HUDEP-2 (cell line): ENCODE measurements at regions not wholly inside any gene's neighbourhood (a gene's known extent, or its start where the extent isn't known, plus 50 kb on each side); places are given as distances from the start of the nearest gene placed in this dataset.
"Not testable (repeated sequence)": the region's sequence is repeated elsewhere in the genome, so short reads cannot be mapped to it uniquely, and the experiment has no call there.

Experiments
- DNase-seq, 76 experiments: peaks; one replicate each; lab custom pipeline; 2025; ENCODE audit not compliant: unreplicated experiment in 76 of 76; lab: John Stamatoyannopoulos, UW

DNA sequence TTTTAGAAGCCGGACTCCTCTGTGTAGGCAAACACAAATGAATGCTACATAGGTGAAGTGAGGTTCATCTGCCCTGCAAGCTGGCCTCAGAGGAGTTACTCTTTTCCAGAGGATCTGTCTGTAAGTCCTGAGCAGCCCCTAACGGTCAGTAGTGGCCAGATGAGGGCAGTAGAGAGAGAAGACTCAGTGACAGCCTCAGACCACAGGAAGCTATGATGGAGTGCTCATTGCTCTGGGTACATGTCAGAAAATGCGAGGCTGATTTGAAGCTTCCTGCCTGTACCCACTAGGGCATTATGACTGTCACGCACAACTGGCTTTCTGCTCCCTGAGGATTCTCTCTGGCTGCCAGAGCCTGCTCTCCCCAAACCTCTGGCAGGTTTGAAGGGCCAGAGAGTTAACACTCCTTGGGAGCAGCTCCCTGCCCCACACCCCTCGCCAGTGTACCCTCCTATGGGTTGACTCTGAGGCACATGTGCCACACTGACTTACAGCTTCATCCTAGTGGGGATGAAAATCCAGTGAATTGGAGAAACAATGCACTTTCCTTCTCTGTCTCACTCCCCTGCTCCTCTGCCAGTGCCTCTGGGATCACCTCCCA, 141.5 kb downstream of the GABRG2 start:
- peak in 1 of 76 experiments; percentile 3 for DNase-seq

DNA sequence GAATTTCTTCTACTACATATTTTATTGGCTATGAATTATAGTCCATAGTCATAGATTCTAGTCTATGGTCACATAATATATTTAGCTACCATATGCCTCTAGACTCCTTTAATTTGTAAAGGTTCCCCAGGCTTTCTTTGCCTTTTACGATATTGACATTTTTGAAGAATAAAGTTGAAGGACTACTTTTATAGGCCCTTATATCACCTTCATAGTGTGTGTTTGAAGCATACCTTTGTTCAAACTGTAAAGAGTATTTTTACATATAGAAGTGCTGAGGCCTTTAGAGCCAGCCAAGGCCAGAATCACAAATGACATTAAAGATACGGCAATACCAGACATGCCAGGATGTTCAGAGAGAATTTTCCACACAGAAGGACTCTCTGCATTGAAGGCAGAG, 147.0 kb downstream of the GABRG2 start:
- DNase-seq = no peak

DNA sequence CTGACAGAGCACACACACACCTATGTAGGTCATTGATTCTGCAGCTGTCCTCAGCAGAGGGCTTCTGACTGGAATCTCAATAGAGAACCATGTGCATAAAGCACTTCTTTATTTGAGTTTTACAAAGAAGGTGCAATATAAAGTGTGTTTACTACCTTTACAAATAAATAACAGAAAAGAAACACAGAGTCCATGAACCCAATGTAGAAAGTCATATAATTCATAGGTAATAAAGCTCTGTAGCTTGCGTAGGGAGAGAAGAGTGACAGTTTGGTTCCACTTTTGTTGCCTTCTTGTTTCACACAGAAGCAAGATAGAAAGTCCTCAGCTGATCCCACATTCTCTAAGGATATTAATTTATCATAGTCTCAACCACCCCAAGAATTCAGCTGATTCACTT, 149.5 kb downstream of the GABRG2 start:
- no peak for DNase-seq

DNA sequence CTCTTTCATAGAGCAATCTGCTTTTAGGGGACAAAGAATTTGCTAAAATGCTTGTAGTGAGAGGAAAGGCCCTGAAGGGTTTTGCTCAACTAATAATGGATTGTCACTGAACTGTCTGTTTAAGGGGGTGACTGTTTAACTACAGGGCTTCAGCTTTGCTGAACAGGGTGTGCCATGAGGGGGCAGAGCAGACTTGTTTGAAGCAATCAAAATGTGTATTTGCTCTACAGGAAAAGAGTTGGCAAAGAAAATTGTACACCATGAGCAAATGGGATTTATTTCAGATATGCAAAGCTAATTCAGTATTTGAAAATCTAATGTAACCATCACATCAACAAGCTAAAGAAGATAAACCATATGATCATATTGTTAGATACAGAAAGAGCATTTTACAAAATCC, 154.3 kb downstream of the GABRG2 start:
- no peak for DNase-seq

DNA sequence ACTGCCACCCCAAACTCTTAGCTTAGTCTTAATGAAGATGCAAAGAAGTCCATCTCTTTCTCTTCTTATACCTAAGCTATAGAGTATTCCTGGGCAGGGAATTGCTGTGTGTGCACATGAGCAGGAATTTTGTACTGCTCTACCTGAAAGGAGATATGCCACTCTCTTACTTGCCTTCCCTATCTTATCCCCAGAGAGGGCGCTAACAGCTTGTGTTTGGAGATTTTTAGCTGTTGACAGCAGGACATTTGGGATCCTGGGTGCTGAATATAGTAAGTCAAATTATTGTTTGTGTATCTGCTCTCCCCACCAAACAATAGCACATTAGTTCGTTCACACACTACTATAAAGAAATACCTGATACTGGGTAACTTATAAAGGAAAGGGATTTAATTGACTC, 159.5 kb downstream of the GABRG2 start:
- no peak for DNase-seq

DNA sequence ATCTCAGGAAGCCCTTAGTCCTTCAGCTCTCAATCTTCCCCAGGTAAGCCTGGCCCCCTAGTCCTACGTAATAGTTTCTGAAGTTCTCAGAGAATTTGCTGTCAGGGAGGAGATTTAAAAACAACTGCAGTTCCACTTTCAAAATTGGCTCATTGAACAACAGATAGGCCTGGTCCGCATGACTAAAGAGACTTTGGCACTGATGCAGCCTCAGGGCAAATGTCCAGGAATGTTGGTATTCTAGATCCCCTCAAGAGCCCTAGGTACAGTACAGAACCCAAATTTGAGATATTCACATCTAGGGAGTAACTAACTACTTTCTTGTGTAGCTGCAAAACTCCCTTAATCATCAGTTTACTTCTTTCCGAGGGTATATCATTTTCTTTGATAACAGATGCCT, 162.8 kb downstream of the GABRG2 start:
- no peak for DNase-seq

DNA sequence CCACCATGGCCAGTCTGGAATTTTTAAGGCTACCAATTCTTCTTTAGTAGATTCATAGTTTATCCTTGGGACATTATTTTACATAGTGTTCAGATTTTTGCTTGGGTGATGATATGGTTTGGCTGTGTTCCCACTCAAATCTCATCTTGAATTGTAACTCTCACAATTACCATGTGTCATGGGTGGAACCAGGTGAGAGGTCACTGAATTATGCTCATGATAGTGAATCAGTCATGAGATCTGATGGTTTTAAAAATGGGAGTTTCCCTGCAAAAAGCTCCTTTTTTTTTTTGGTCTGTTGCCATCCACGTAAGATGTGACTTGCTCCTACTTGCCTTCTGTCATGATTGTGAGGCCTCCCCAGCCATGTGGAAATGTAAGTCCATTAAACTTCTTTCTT, 163.9 kb downstream of the GABRG2 start:
- no peak for DNase-seq

DNA sequence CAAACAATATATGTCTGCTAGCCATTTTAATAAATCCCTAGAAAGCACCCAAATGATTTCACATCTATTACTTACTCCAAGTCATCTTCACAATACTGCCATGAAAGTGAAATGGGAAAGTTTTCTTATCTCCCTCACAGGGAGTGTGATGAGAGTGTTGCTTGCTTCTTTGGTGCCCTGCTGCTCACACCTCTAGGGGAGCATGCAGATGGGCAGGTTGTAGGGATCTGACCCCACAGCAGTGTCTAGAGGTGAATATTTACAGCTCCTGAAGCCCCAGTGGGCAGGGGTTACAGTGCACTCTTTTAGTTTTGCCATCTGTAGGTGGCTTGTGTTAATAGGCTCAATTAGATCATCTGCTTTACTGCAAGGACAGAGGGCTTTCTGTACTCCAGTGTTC, 173.2 kb downstream of the GABRG2 start:
- peak in 1 of 76 experiments; percentile 0 for DNase-seq

DNA sequence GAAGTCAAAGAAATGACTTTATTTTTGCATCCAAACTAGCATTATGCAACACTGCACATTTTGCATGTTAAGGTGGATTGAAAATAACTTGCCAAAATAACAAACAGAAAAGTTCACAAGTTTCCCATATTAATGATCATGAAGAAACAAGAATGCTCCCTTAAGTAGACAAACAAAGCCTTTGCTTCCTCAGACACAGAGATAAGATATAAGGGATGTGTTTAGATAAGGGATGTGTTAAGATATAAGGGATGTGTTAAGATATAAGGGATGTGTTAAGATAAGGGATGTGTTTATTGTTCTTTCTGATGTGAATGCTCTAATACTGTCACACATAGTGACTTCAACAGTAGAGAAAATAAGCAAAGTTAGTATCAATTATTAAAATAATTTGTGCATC, 174.8 kb downstream of the GABRG2 start:
- no peak for DNase-seq

DNA sequence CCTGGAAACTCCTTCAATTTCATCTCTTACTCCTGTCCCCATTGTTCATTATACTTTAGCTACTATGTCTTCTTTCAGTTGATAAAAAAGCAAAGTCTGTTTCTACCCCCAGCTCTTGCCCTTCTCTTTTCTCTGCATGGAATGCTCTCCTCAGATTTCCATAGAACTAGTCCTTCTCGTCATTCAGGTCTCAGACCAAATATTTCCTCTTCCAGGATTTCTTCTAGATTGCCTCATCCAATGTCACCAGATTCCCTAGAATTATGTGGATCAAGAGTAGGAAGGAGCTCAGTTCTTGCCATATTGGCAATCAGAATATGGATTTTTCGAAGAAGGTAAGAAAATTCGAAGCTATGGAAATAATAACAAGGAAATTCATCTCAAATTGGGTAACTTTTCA, 176.1 kb downstream of the GABRG2 start:
- DNase-seq = no peak

DNA sequence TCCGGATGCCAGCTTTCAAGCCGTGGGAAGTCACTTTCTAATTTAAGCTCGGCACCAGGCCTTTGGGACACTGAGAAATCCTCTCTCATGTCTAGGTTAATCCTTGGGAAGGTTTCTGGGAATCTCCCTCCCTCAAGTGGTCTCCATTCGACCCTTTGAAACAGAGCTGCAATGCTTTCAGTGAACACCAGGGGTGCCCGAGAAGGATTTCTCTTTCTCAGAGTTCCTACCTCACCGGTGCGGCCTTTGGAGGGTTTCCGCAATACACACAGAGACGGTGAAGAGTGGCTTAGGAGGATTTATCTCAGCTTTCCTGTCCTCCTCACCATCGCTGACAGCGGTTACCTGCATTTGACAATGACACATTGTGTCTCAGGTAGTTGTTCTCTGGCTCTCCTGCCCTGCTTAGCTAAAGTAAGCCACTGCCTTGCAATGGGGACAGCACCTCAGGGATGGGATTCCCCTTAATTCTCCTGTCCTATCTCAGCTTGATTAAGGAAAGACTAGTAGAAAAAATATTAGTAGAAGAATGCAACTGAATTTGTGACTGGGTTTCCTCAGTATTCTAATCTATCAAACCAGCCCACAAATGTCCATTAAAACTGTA, 180.6 kb downstream of the GABRG2 start:
- DNase-seq = no peak

DNA sequence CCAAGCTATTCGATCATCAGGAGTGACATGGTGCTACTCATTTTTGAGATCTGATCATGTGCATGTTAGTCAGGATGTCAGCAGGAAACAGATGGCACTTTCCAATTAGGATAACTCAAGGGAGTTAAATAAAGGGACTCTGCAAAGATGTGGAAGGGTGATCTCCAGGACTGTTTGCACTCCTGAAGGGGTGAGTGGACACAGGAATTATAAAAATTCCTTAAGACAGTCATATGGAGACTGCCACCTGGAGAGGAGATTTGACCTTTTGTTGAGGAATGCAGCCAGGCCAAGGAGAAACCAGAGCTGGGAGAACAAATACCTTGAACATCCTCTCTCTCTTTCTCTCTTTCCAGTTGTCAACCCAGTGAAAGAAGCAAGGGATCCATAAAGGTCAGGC, 189.1 kb downstream of the GABRG2 start:
- DNase-seq = no peak

DNA sequence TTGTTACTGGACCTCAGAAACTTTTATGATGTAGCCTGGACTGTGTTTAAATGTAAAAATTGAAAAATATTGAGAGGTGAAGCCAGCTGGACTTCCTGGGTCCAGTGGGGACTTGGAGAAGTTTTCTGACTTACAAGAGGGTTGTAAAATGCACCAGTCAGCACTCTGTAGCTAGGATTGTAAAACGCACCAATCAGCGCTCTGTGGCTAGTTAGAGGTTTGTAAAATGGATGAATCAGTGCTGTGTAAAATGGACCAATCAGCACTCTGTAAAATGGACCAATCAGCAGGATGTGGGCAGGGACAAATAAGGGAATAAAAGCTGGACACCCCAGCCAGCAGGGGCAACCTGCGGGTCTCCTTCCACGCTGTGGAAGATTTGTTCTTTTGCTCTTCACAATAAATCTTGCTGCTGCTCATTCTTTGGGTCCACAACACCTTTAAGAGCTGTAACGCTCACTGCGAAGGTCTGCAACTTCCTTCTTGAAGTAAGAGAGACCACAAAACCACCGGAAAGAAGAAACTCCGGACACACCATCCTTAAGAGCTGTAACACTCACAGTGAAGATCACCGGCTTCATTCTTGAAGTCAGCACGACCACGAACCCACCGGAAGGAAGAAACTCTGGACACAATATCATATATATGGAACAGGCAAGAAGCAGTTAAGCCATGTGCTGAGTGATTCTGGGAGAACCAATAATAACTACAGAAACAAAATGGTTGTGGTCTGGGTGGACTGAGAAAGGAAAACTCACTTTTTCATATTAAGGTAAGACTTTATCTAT, 201.3 kb downstream of the GABRG2 start:
- no peak for DNase-seq

DNA sequence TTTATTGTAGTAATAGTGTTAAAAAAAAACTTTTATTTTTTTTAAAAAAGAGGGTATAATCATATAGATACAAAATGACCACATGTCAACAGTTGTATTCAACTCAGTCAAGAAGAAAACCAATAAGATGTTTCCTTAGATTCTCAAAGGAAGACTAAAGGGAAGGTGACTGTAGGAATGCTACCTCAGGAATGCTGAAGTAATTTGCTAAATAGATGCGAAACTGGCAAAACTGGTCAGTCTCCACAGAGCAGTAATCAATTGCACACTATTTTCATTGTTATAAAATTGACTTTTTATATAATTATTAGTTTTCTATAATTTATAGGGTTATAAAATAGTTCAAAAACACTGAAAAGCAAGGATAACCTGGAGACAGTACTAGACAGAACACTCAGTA, 204.8 kb downstream of the GABRG2 start:
- no peak for DNase-seq

DNA sequence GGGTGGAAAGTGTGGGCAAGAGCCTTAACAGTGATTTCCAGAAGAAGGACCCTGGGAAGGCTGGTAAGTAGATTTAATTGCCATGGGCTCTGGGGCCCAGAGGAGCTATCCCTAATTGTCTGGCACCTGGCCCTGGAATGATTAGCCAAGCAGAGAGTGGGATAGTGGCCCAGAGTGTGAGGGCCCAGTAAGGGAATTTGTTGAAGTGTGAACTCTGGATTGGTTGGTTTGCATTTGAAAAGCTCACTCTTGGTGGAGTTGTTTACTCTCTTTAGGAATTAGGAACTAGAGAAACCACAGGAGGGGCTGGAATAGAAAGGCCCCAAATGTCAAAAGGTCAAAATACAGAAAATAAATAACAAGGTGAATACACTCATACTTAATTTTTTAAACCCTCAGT, 207.1 kb downstream of the GABRG2 start:
- no peak for DNase-seq

DNA sequence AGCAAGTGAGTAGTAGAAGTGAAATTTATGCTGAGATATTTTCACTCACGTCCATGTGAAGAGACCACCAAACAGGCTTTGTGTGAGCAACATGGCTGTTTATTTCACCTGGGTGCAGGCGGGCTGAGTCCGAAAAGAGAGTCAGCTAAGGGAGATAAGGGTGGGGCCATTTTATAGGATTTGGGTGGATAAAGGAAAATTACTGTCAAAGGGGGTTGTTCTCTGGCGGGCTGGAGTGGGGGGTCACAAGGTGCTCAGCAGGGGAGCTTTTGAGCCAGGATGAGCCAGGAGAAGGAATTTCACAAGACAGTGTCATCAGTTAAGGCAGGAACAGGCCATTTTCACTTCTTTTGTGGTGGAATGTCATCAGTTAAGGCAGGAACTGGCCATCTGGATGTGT, 207.8 kb downstream of the GABRG2 start:
- not testable (repeated sequence) for DNase-seq

DNA sequence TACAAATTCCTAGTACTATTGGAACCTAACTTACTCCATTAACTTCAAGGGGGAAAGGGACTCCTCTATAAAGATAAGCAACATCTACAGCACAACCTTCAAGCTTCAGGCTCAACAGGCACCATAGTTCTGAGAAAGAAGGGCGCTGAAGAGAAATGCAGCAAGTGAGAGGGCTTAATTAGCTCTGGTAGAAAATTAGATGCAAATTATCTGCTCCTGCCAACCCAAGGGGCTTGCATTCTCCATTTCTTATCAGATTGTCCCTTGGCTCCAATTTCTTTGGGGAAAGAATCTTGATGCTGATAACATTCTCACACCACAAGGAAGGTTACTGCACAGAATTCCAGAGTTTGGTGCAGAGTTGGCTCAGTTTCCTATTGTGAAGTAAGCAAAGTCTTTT, 214.6 kb downstream of the GABRG2 start:
- DNase-seq = no peak

DNA sequence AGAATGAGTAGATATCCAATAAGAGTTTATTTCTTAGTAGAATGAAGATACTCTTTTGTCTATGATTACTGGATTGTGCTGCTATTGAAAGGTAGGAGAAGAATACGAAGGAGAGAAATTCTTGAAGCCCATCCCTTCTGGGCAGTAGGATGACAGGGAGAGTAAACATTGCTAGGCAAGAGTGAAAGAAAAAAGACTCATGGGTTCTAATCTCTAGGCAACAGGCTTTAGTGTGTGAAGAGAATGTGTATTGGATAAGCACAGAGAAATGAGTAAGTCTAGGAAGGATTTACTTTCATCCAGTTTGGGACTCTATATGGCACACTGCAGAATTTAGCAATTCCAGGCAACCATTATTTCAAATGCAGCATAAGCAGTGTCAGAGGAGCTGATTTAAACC, 216.0 kb downstream of the GABRG2 start:
- no peak for DNase-seq

DNA sequence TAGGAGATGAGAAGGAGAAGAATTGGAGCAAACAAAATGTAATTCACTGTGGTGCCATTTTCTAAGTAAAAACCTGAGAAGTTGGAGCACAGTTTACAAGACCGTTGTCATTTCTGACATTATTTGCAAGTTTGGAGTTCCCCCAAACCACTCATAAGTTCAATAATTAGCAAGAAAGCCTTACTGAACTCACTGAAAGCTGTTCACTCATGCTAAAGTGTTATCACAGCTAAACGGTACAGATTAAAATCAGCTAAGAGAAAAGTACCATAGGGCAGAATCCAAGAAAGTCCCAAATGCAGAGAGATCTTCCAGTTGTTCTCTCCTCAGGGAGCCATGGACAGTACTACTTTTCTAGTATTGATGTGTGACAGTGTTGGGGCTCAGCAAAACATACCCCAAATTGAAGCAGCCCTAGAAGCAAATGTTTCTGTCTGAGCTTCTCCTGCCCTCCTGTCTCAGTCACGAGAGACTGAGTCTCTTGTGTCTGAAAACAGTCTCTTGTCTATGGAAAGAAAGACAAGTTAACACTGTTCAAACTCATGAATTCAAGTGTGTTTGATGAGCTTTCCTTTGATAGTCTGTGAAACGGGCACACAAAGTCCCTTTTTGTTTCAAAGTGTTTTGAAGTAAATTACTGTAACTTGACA, 221.2 kb downstream of the GABRG2 start:
- DNase-seq = no peak

DNA sequence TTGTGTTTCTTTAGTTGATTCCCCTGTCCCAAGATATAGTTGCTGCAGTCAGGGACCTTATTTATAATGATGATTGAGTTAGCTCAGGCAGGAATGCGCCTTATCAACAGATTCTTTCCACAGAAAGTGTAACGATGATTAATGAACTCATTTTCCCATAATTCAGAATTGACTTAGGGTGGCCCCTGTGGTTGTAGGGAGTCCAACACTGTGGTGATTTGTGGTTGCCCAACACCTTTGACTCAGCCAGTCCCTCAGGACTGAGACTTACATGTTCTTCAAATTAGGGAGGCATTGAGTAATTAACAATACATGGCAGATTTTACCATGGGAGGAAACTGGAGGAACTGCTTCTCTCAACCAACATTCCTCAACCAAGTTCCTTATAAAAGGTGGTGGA, 221.9 kb downstream of the GABRG2 start:
- DNase-seq = no peak

DNA sequence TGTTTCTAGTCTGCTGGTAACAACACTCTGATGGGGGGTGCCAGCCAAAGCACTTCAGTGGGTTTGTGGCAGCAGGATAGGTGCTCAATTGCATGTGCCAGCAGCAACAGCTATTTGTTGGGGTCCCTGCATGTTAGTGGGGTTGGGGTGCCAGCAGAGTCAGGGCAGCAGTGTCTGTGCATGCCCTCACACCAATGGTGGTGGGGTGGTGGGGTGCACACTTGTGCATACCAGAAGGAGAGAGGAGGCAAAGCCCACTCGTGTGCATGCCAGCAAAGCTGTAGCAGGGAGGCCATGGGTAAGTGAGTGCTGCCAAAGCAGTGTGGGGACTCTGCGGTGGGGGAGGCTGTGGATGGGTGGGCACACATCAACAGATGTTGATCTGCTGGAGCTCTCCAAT, 232.2 kb downstream of the GABRG2 start:
- no peak for DNase-seq

DNA sequence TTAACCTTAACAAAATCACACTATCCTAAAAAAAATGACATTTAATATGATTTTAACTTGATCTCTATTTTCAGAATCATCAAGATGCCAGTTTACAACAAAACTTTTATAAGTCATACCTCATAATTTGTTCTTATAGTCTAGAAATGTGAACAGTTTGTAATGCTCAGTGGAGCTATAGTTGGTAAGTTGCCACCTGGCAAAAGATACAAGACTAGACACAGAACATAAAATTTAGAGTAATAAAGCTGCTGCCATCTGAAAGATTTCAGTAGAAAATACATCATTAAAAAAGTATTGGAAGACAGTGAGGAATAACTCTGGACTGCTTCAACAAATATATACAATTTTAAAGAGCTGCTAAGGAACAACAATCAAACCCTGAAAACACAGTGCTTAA, 233.8 kb downstream of the GABRG2 start:
- DNase-seq = no peak
